Calu3 (cell line): ENCODE measurements at regions not wholly inside any gene's neighbourhood (a gene's known extent, or its start where the extent isn't known, plus 50 kb on each side); places are given as distances from the start of the nearest gene placed in this dataset.

Experiments used
- BruUV-seq: library from RNA; stranded (reverse); fragments of 400-500 nt; replicated peaks from 2 replicates; lab custom pipeline; 2021; lab: Mats Ljungman, UMichigan
- CTCF ChIA-PET: fragments of 300-600 bp; sonication (Branson Sonifier 250); formaldehyde crosslinking; loops from one replicate; lab custom pipeline; 2022; ENCODE audit warnings: antibody characterized with exemption; lab: Charles Lee
- DNase-seq: peaks from one replicate; pipeline ENCODE4 v3.0.0; 2022
- H3K27ac Mint-ChIP-seq: one replicate; pipeline ENCODE4 v1.8.0; 2022; ENCODE audit warnings: mixed read lengths; ENCODE audit not compliant: unreplicated experiment
- H3K27me3 Mint-ChIP-seq: one replicate; pipeline ENCODE4 v1.8.0; 2022; ENCODE audit warnings: mixed read lengths; ENCODE audit not compliant: unreplicated experiment
- H3K36me3 Mint-ChIP-seq: one replicate; pipeline ENCODE4 v1.8.0; 2022; ENCODE audit warnings: mild to moderate bottlenecking, moderate library complexity, mixed read lengths; ENCODE audit not compliant: insufficient read depth, unreplicated experiment
- H3K4me1 Mint-ChIP-seq: one replicate; pipeline ENCODE4 v1.8.0; 2022; ENCODE audit warnings: mild to moderate bottlenecking, low read depth, mixed read lengths; ENCODE audit not compliant: unreplicated experiment
- H3K4me3 Mint-ChIP-seq: one replicate; pipeline ENCODE4 v1.8.0; 2022; ENCODE audit warnings: mild to moderate bottlenecking, low read depth, moderate library complexity, mixed read lengths; ENCODE audit not compliant: unreplicated experiment
- H3K9me3 Mint-ChIP-seq: one replicate; pipeline ENCODE4 v1.8.0; 2022; ENCODE audit warnings: low read depth, mixed read lengths; ENCODE audit not compliant: unreplicated experiment
- CTCF ChIP-seq: fragments of 200-600 bp; IDR thresholded peaks from one replicate; pipeline ENCODE4 v1.8.0; 2022; ENCODE audit warnings: antibody characterized with exemption; ENCODE audit not compliant: unreplicated experiment
- intact Hi-C: fragments of 100-400 bp; cut with micrococcal nuclease; formaldehyde crosslinking; loops from one replicate; pipeline ENCODE4 v1.10.0; 2022; ENCODE audit not compliant: unreplicated experiment

- no peak for DNase-seq
- no TSS peak for BruUV-seq
These were observed 95.8 kb downstream of the CDC7 start for GRCh38 chr1:91596474-91596873.

GRCh38 chr1:91597215-91597614 lies 96.6 kb downstream of the CDC7 start:
- Mint-ChIP-seq H3K27ac (no peak overlapping the region), H3K36me3 (no peaks in the 10 kb centered on the region), H3K4me1 (no peaks in the 10 kb centered on the region), H3K9me3 (no peaks in the 10 kb centered on the region), H3K4me3 (no peak overlapping the region), H3K27me3 (no peaks in the 10 kb centered on the region)
- no peak for DNase-seq
- CTCF ChIA-PET: no interaction called here
- intact Hi-C loops: no loop called here
- BruUV-seq: no TSS peak
- TF ChIP-seq CTCF: no peak

More at GRCh38 chr1:91596474-91596873, 95.8 kb downstream of the CDC7 start:
- Mint-ChIP-seq H3K27ac (no peak overlapping the region), H3K4me1 (no peaks in the 10 kb centered on the region), H3K4me3 (no peak overlapping the region), H3K36me3 (no peaks in the 10 kb centered on the region), H3K9me3 (no peaks in the 10 kb centered on the region), H3K27me3 (no peaks in the 10 kb centered on the region)
- CTCF ChIA-PET: no interaction called here
- intact Hi-C loops: no loop called here
- no peak for TF ChIP-seq CTCF

- Mint-ChIP-seq H3K9me3 (no peaks in the 10 kb centered on the region), H3K4me1 (no peaks in the 10 kb centered on the region), H3K27me3 (no peaks in the 10 kb centered on the region), H3K27ac (no peak overlapping the region), H3K36me3 (no peaks in the 10 kb centered on the region), H3K4me3 (no peak overlapping the region)
- DNase-seq: no peak
- CTCF ChIA-PET: interaction anchor here (0.8 kb wide), 1 partner anchor 11 kb away, joined by 3 read pairs; no protein-coding TSS in a partner anchor
- intact Hi-C loops: no loop called here
- no peak for TF ChIP-seq CTCF
- BruUV-seq: no TSS peak
These were observed 100.0 kb downstream of the CDC7 start for GRCh38 chr1:91600431-91601337.

- CTCF ChIA-PET: no interaction called here
- DNase-seq: no peak
- no peak overlapping the region for H3K4me3 Mint-ChIP-seq
- no peaks in the 10 kb centered on the region for H3K27me3 Mint-ChIP-seq
- no TSS peak for BruUV-seq
- TF ChIP-seq CTCF: no peak
- H3K9me3 Mint-ChIP-seq: no peaks in the 10 kb centered on the region
- H3K36me3 Mint-ChIP-seq: no peaks in the 10 kb centered on the region
- no peaks in the 10 kb centered on the region for H3K4me1 Mint-ChIP-seq
- intact Hi-C loops: no loop called here
- no peak overlapping the region for H3K27ac Mint-ChIP-seq
These were observed 101.1 kb downstream of the CDC7 start for GRCh38 chr1:91601554-91602376.
